HEK293 (cell line): ENCODE measurements at regions not wholly inside any gene's neighbourhood (a gene's known extent, or its start where the extent isn't known, plus 50 kb on each side); places are given as distances from the start of the nearest gene placed in this dataset.

ENCODE experiments used
- TF ChIP-seq, protein P1 (sequence below): sonication (generic); formaldehyde crosslinking; IDR thresholded peaks from 2 replicates; pipeline ENCODE4 v1.8.1; 2022; ENCODE audit warnings: mild to moderate bottlenecking, moderate library complexity, missing genetic modification reagents
- TF ChIP-seq, protein P2 (sequence below): fragments of 450-650 bp; formaldehyde crosslinking; IDR thresholded peaks from 2 replicates; pipeline ENCODE4 v1.5.1; 2016; ENCODE audit warnings: missing biosample characterization, missing genetic modification characterization

DNA sequence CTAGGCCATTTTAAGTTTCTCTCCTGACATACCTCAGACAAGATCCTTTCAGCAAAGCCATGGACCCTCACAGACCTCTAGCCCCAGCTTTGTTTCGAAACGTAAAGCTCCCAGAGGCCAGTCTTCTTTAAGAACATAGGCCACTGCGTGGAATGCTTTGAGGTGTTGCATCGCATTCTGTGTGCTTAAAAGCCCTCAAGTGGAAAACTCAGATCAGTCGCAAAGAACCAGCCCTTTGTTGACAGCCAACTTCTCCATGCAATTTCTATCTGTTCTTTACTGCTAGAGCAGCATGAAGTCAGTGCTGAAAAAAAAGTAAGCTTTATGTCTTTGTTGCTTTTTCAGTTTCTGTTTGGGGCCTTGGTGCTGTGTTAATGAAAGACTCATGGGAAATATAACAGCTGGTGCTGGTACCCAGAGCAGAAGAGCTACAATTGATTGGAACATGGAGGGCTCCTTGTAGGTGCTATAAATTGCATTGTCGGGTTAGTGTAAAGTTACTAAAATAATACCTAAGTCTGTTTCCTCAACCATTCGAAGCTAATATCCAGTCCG is 142.6 kb downstream of the MAP3K7 start:
- TF ChIP-seq, protein P1, sequence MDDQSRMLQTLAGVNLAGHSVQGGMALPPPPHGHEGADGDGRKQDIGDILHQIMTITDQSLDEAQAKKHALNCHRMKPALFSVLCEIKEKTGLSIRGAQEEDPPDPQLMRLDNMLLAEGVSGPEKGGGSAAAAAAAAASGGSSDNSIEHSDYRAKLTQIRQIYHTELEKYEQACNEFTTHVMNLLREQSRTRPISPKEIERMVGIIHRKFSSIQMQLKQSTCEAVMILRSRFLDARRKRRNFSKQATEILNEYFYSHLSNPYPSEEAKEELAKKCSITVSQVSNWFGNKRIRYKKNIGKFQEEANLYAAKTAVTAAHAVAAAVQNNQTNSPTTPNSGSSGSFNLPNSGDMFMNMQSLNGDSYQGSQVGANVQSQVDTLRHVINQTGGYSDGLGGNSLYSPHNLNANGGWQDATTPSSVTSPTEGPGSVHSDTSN, result no peak
- TF ChIP-seq, protein P2, sequence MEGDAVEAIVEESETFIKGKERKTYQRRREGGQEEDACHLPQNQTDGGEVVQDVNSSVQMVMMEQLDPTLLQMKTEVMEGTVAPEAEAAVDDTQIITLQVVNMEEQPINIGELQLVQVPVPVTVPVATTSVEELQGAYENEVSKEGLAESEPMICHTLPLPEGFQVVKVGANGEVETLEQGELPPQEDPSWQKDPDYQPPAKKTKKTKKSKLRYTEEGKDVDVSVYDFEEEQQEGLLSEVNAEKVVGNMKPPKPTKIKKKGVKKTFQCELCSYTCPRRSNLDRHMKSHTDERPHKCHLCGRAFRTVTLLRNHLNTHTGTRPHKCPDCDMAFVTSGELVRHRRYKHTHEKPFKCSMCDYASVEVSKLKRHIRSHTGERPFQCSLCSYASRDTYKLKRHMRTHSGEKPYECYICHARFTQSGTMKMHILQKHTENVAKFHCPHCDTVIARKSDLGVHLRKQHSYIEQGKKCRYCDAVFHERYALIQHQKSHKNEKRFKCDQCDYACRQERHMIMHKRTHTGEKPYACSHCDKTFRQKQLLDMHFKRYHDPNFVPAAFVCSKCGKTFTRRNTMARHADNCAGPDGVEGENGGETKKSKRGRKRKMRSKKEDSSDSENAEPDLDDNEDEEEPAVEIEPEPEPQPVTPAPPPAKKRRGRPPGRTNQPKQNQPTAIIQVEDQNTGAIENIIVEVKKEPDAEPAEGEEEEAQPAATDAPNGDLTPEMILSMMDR, result no peak
